IMR-90 (cell line): ENCODE measurements at regions not wholly inside any gene's neighbourhood (a gene's known extent, or its start where the extent isn't known, plus 50 kb on each side); places are given as distances from the start of the nearest gene placed in this dataset.

Source experiments
- ATAC-seq: fragments of 200-7000 bp; cut with Tn5 transposase; 2 replicates; pipeline ENCODE4 v1.9.1; 2020; ENCODE audit warnings: low read depth, mild to moderate bottlenecking, moderate library complexity
- BruUV-seq: library from RNA; stranded (reverse); fragments of 400-500 nt; replicated peaks from 2 replicates; lab custom pipeline; 2021; lab: Mats Ljungman, UMichigan
- CTCF ChIA-PET: fragments of 300-600 bp; formaldehyde crosslinking; extraction: SDS; loops from one replicate; lab custom pipeline; 2021; ENCODE audit warnings: antibody characterized with exemption; lab: Yijun Ruan, JAX
- POLR2A ChIA-PET: fragments of 300-600 bp; sonication (Branson Sonifier 250); formaldehyde crosslinking; loops from one replicate; lab custom pipeline; 2022; ENCODE audit warnings: antibody characterized with exemption; ENCODE audit not compliant: unreplicated experiment; lab: Charles Lee
- DNase-seq: peaks from one replicate; pipeline ENCODE4 v3.0.0; 2013
- H2AFZ ChIP-seq: replicated peaks from 2 replicates; pipeline ENCODE3; 2013; ENCODE audit warnings: low read length, mild to moderate bottlenecking; ENCODE audit not compliant: poor library complexity
- H2AK5ac ChIP-seq: 2 replicates; pipeline ENCODE4 v1.6.1; 2013; ENCODE audit warnings: low read depth, low read length, inconsistent platforms
- H2AK9ac ChIP-seq: replicated peaks from 2 replicates; pipeline ENCODE3; 2013; ENCODE audit warnings: mild to moderate bottlenecking, low read depth, low read length, moderate library complexity; ENCODE audit not compliant: poor library complexity
- H2BK120ac ChIP-seq: 2 replicates; pipeline ENCODE4 v1.6.1; 2013; ENCODE audit warnings: low read depth, low read length, inconsistent platforms
- H2BK15ac ChIP-seq: 3 replicates; pipeline ENCODE4 v1.6.1; 2013; ENCODE audit warnings: low read depth, low read length, inconsistent platforms
- H2BK20ac ChIP-seq: 2 replicates; pipeline ENCODE4 v1.6.1; 2013; ENCODE audit warnings: low read depth, mild to moderate bottlenecking, inconsistent platforms, low read length, moderate library complexity
- H2BK5ac ChIP-seq: 2 replicates; pipeline ENCODE4 v1.6.1; 2013; ENCODE audit warnings: mild to moderate bottlenecking, low read depth, low read length, inconsistent platforms; ENCODE audit not compliant: poor library complexity, severe bottlenecking
- H3K14ac ChIP-seq: replicated peaks from 2 replicates; pipeline ENCODE4 v1.6.1; 2013; ENCODE audit warnings: low read depth, low read length, inconsistent platforms
- H3K18ac ChIP-seq: 2 replicates; pipeline ENCODE4 v1.6.1; 2013; ENCODE audit warnings: low read depth, low read length, control low read depth
- H3K23ac ChIP-seq: 2 replicates; pipeline ENCODE4 v1.6.1; 2013; ENCODE audit warnings: low read depth, low read length, inconsistent platforms
- H3K27ac ChIP-seq: 2 replicates; pipeline ENCODE4 v1.5.1; 2013; ENCODE audit warnings: mild to moderate bottlenecking, control low read depth, low read length; ENCODE audit not compliant: insufficient read depth
- H3K27me3 ChIP-seq: 2 replicates; pipeline ENCODE4 v1.6.1; 2013; ENCODE audit warnings: low read length; ENCODE audit not compliant: control insufficient read depth, insufficient read depth
- H3K36me3 ChIP-seq: 2 replicates; pipeline ENCODE4 v1.6.1; 2013; ENCODE audit warnings: low read length, mixed read lengths; ENCODE audit not compliant: control insufficient read depth, insufficient read depth
- H3K4ac ChIP-seq: 2 replicates; pipeline ENCODE4 v1.6.1; 2013; ENCODE audit warnings: low read depth, low read length, inconsistent platforms
- H3K4me1 ChIP-seq: 2 replicates; pipeline ENCODE4 v1.6.1; 2013; ENCODE audit warnings: low read length, mixed read lengths; ENCODE audit not compliant: control insufficient read depth, insufficient read depth
- H3K4me2 ChIP-seq: 2 replicates; pipeline ENCODE4 v1.6.1; 2013; ENCODE audit warnings: low read depth, mild to moderate bottlenecking, control low read depth, low read length, moderate library complexity
- H3K4me3 ChIP-seq: 2 replicates; pipeline ENCODE4 v1.5.1; 2013; ENCODE audit warnings: low read depth, mild to moderate bottlenecking, control low read depth, low read length, moderate library complexity; ENCODE audit not compliant: insufficient read depth
- H3K56ac ChIP-seq: 2 replicates; pipeline ENCODE4 v1.6.1; 2013; ENCODE audit warnings: low read length, inconsistent platforms; ENCODE audit not compliant: insufficient read depth; ENCODE audit errors: extremely low read depth
- H3K79me1 ChIP-seq, 2 experiments: 2 replicates each; pipeline ENCODE4 v1.6.1; 2013; ENCODE audit warnings: low read length in 2 of 2, inconsistent platforms in 1 of 2, low read depth in 1 of 2
- H3K9ac ChIP-seq: 2 replicates; pipeline ENCODE4 v1.6.1; 2013; ENCODE audit warnings: low read depth, low read length, control low read depth
- H3K9me1 ChIP-seq: 2 replicates; pipeline ENCODE4 v1.6.1; 2013; ENCODE audit warnings: low read length, inconsistent platforms; ENCODE audit not compliant: insufficient read depth
- H3K9me3 ChIP-seq: 2 replicates; pipeline ENCODE4 v1.6.1; 2013; ENCODE audit warnings: low read length; ENCODE audit not compliant: control insufficient read depth, insufficient read depth
- H4K20me1 ChIP-seq: 2 replicates; pipeline ENCODE4 v1.6.1; 2013; ENCODE audit warnings: low read length, inconsistent platforms; ENCODE audit not compliant: insufficient read depth
- H4K5ac ChIP-seq: 2 replicates; pipeline ENCODE4 v1.6.1; 2013; ENCODE audit warnings: mild to moderate bottlenecking, low read depth, low read length, control low read depth
- H4K8ac ChIP-seq, 2 experiments: 2 replicates each; pipeline ENCODE4 v1.6.1; 2013; ENCODE audit warnings: low read depth in 2 of 2, low read length in 2 of 2, control low read depth in 1 of 2, inconsistent platforms in 1 of 2
- H4K91ac ChIP-seq: 2 replicates; pipeline ENCODE4 v1.6.1; 2013; ENCODE audit warnings: low read depth, low read length, inconsistent platforms; ENCODE audit not compliant: insufficient read depth
- FOS ChIP-seq: fragments of 150-350 bp; IDR thresholded peaks from 2 replicates; pipeline ENCODE4 v1.6.1; 2016; ENCODE audit warnings: low read depth, low read length
- MAFK ChIP-seq: IDR thresholded peaks from 2 replicates; pipeline ENCODE4 v1.6.1; 2012; ENCODE audit warnings: low read depth, low read length, improper control_type of control experiment
- RAD21 ChIP-seq: IDR thresholded peaks from 2 replicates; pipeline ENCODE4 v1.6.1; 2012; ENCODE audit warnings: low read length, improper control_type of control experiment
- WGBS, 2 experiments: methylation state at CpG; one replicate each; pipeline versions ENCODE4 v1.1.5 to v1.1.7; 2013; ENCODE audit warnings: missing lambda C conversion rate in 2 of 2; ENCODE audit not compliant: insufficient read length in 1 of 2; ENCODE audit errors: extremely low coverage in 2 of 2; 5-methylcytosine and 5-hydroxymethylcytosine counted together
- dilution Hi-C: fragments of 300-500 bp; cut with HindIII; formaldehyde crosslinking; loops from one replicate; pipeline ENCODE4 v1.14.3; 2018; ENCODE audit warnings: low sequenced_read_pairs; ENCODE audit not compliant: unreplicated experiment
- in situ Hi-C: fragments of 300-500 bp; cut with MboI; formaldehyde crosslinking; loops from 3 replicates; pipeline ENCODE4 v1.14.3; 2019; ENCODE audit warnings: low sequenced_read_pairs, inconsistent platforms, mixed read lengths
- intact Hi-C: fragments of 100-400 bp; cut with micrococcal nuclease; formaldehyde crosslinking; loops from 2 replicates; pipeline ENCODE4 v1.10.0; 2022
- TF ChIP-seq, protein P1 (sequence below): fragments of 150-350 bp; IDR thresholded peaks from 2 replicates; pipeline ENCODE4 v1.6.1; 2016; ENCODE audit warnings: low read depth, mild to moderate bottlenecking, low read length, moderate library complexity, borderline replicate concordance

DNA sequence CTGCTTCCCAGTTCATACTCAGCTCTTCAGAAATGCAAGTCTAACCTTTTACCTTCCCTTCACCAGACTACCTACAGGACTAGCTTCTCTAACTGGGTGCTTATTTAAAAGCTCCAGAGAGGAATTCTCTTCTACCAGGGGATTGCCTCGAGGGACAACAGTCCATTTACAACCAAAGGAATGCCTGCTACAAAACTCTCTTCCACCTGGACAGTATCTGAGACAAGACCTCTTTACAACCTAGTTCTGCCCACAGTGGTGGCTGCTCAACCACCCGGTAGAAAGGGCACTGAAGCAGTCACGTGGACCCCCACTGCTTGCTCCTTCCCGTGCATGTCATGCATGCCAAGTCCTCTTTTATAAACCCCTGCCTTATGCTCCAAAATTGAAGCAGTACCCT is 158.1 kb upstream of the ANXA10 start:
- POLR2A ChIA-PET, result no interaction called here
- Histone ChIP-seq H2AK9ac (no peak overlapping the region), H3K36me3 (no peaks in the 10 kb centered on the region), H2BK5ac (no peak overlapping the region), H2AFZ (no peak overlapping the region), H4K20me1 (no peaks in the 10 kb centered on the region), H3K56ac (no peak overlapping the region), H3K9ac (no peak overlapping the region), H3K4me1 (no peaks in the 10 kb centered on the region), H3K4me3 (no peak overlapping the region), H3K23ac (no peak overlapping the region), H2AK5ac (no peak overlapping the region), H3K4me2 (no peak overlapping the region), H3K4ac (no peak overlapping the region), H2BK15ac (no peak overlapping the region), H3K27ac (no peak overlapping the region), H3K18ac (no peak overlapping the region), H3K79me1 (no peaks in the 10 kb centered on the region), H4K91ac (no peak overlapping the region), H4K8ac (no peak overlapping the region), H3K9me1 (no peaks in the 10 kb centered on the region), H4K5ac (no peak overlapping the region), H3K14ac (no peak overlapping the region), H2BK120ac (no peak overlapping the region), H2BK20ac (no peak overlapping the region), H3K9me3 (no peaks in the 10 kb centered on the region), H3K27me3 (no peaks in the 10 kb centered on the region)
- no peak for ATAC-seq
- in situ Hi-C loops, result no loop called here
- intact Hi-C loops, result no loop called here
- WGBS, 2 experiments, result 100% methylated on average over 1 of the region's 4 CpGs; no CpG with 5 or more reads in 1 of the 2 experiments
- TF ChIP-seq, protein P1, sequence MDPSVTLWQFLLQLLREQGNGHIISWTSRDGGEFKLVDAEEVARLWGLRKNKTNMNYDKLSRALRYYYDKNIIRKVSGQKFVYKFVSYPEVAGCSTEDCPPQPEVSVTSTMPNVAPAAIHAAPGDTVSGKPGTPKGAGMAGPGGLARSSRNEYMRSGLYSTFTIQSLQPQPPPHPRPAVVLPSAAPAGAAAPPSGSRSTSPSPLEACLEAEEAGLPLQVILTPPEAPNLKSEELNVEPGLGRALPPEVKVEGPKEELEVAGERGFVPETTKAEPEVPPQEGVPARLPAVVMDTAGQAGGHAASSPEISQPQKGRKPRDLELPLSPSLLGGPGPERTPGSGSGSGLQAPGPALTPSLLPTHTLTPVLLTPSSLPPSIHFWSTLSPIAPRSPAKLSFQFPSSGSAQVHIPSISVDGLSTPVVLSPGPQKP, result no peak
- TF ChIP-seq RAD21 (no peak), FOS (no peak), MAFK (no peak)
- dilution Hi-C loops, result no loop called here
- DNase-seq, result no peak
- CTCF ChIA-PET, result no interaction called here
- no TSS peak for BruUV-seq
